ENCODE measurements at regions not wholly inside any gene's neighbourhood (a gene's known extent, or its start where the extent isn't known, plus 50 kb on each side); places are given as distances from the start of the nearest gene placed in this dataset.
"Not testable (repeated sequence)": the region's sequence is repeated elsewhere in the genome, so short reads cannot be mapped to it uniquely, and the experiment has no call there.

- RAD21 ChIA-PET (ENCODE audit: unreplicated experiment); H3K27me3 ChIP-seq (replicated peaks in 1 of 2; ENCODE audit: control insufficient read depth in 2 of 2, insufficient read depth in 2 of 2, low read length in 1 of 2); H3K9me3 ChIP-seq (replicated peaks; ENCODE audit: control insufficient read depth, insufficient read depth, low read length); SMC1A ChIA-PET (ENCODE audit: uncharacterized antibody, unreplicated experiment); H4K20me1 ChIP-seq (ENCODE audit: control insufficient read depth, insufficient read depth); H2AFZ ChIP-seq (ENCODE audit: control insufficient read depth, low read depth, low read length); H3K4me1 ChIP-seq (ENCODE audit: control insufficient read depth, insufficient read depth, low read length); BruUV-seq (replicated peaks); ATAC-seq; intact Hi-C loops (cut with micrococcal nuclease; ENCODE audit: unreplicated experiment); H3K4me3 ChIP-seq; H3K36me3 ChIP-seq (ENCODE audit: control insufficient read depth in 2 of 2, insufficient read depth in 2 of 2, low read length in 1 of 2); H3K4me2 ChIP-seq (ENCODE audit: control insufficient read depth, insufficient read depth); H3K79me2 ChIP-seq (ENCODE audit: control insufficient read depth, insufficient read depth, low read length); CTCF ChIA-PET; POLR2A ChIA-PET; DNase-seq (ENCODE audit: low read depth, low spot score); in situ Hi-C loops (cut with MboI); H3K27ac ChIP-seq (ENCODE audit: control insufficient read depth, insufficient read depth); H3K9ac ChIP-seq (ENCODE audit: control insufficient read depth, insufficient read depth, low read length): not testable (repeated sequence)
- WGBS (ENCODE audit: insufficient coverage, insufficient replicate concordance, low lambda C conversion rate, missing lambda C conversion rate) = no CpG with 5 or more reads among the region's 3 CpGs
- FAIRE-seq = peak; percentile 56
Measured at GRCh38 chr2:89106369-89107019, 415.0 kb downstream of the RPIA start.

GRCh38 chr2:89112434-89112833 lies 421.0 kb downstream of the RPIA start:
- ATAC-seq; H3K9ac ChIP-seq (ENCODE audit: control insufficient read depth, insufficient read depth, low read length); CTCF ChIA-PET; H3K79me2 ChIP-seq (ENCODE audit: control insufficient read depth, insufficient read depth, low read length); in situ Hi-C loops (cut with MboI); RAD21 ChIA-PET (ENCODE audit: unreplicated experiment); H3K4me2 ChIP-seq (ENCODE audit: control insufficient read depth, insufficient read depth); H3K4me1 ChIP-seq (ENCODE audit: control insufficient read depth, insufficient read depth, low read length); H3K36me3 ChIP-seq (ENCODE audit: control insufficient read depth in 2 of 2, insufficient read depth in 2 of 2, low read length in 1 of 2); H3K4me3 ChIP-seq; BruUV-seq (replicated peaks); FAIRE-seq; H3K27ac ChIP-seq (ENCODE audit: control insufficient read depth, insufficient read depth); H2AFZ ChIP-seq (ENCODE audit: control insufficient read depth, low read depth, low read length); H3K9me3 ChIP-seq (replicated peaks; ENCODE audit: control insufficient read depth, insufficient read depth, low read length); SMC1A ChIA-PET (ENCODE audit: uncharacterized antibody, unreplicated experiment); H3K27me3 ChIP-seq (replicated peaks in 1 of 2; ENCODE audit: control insufficient read depth in 2 of 2, insufficient read depth in 2 of 2, low read length in 1 of 2); POLR2A ChIA-PET; H4K20me1 ChIP-seq (ENCODE audit: control insufficient read depth, insufficient read depth); DNase-seq (ENCODE audit: low read depth, low spot score); intact Hi-C loops (cut with micrococcal nuclease; ENCODE audit: unreplicated experiment): not testable (repeated sequence)
- WGBS (ENCODE audit: insufficient coverage, insufficient replicate concordance, low lambda C conversion rate, missing lambda C conversion rate) = 0% methylated on average over 1 of the region's 1 CpG
- TF ChIP-seq CTCF (IDR thresholded peaks at IDR 0.05 in 2 of 3, conservative IDR thresholded peaks at IDR 0.05 in 1 of 3; ENCODE audit: control insufficient read depth in 2 of 3, extremely low read depth in 1 of 3, insufficient read depth in 1 of 3, low read depth in 3 of 3, low read length in 3 of 3) = peak in 1 of 3 experiments; percentile 7; a peak in 1 of 6 replicates

- RAD21 ChIA-PET (ENCODE audit: unreplicated experiment); H3K27me3 ChIP-seq (replicated peaks in 1 of 2; ENCODE audit: control insufficient read depth in 2 of 2, insufficient read depth in 2 of 2, low read length in 1 of 2); intact Hi-C loops (cut with micrococcal nuclease; ENCODE audit: unreplicated experiment); H3K4me3 ChIP-seq; POLR2A ChIA-PET; H3K36me3 ChIP-seq (ENCODE audit: control insufficient read depth in 2 of 2, insufficient read depth in 2 of 2, low read length in 1 of 2); H3K9ac ChIP-seq (ENCODE audit: control insufficient read depth, insufficient read depth, low read length); H3K9me3 ChIP-seq (replicated peaks; ENCODE audit: control insufficient read depth, insufficient read depth, low read length); DNase-seq (ENCODE audit: low read depth, low spot score); H3K79me2 ChIP-seq (ENCODE audit: control insufficient read depth, insufficient read depth, low read length); H2AFZ ChIP-seq (ENCODE audit: control insufficient read depth, low read depth, low read length); H4K20me1 ChIP-seq (ENCODE audit: control insufficient read depth, insufficient read depth); SMC1A ChIA-PET (ENCODE audit: uncharacterized antibody, unreplicated experiment); BruUV-seq (replicated peaks); H3K27ac ChIP-seq (ENCODE audit: control insufficient read depth, insufficient read depth); in situ Hi-C loops (cut with MboI); FAIRE-seq; CTCF ChIA-PET; H3K4me1 ChIP-seq (ENCODE audit: control insufficient read depth, insufficient read depth, low read length); H3K4me2 ChIP-seq (ENCODE audit: control insufficient read depth, insufficient read depth); ATAC-seq: not testable (repeated sequence)
Measured at GRCh38 chr2:89113286-89113685, 421.8 kb downstream of the RPIA start.

- intact Hi-C loops (cut with micrococcal nuclease; ENCODE audit: unreplicated experiment); BruUV-seq (replicated peaks); H3K9ac ChIP-seq (ENCODE audit: control insufficient read depth, insufficient read depth, low read length); H3K79me2 ChIP-seq (ENCODE audit: control insufficient read depth, insufficient read depth, low read length); in situ Hi-C loops (cut with MboI); CTCF ChIA-PET; H3K4me2 ChIP-seq (ENCODE audit: control insufficient read depth, insufficient read depth); H3K27ac ChIP-seq (ENCODE audit: control insufficient read depth, insufficient read depth); H3K27me3 ChIP-seq (replicated peaks in 1 of 2; ENCODE audit: control insufficient read depth in 2 of 2, insufficient read depth in 2 of 2, low read length in 1 of 2); H4K20me1 ChIP-seq (ENCODE audit: control insufficient read depth, insufficient read depth); POLR2A ChIA-PET; ATAC-seq; H3K4me1 ChIP-seq (ENCODE audit: control insufficient read depth, insufficient read depth, low read length); H3K36me3 ChIP-seq (ENCODE audit: control insufficient read depth in 2 of 2, insufficient read depth in 2 of 2, low read length in 1 of 2); DNase-seq (ENCODE audit: low read depth, low spot score); H3K4me3 ChIP-seq; H3K9me3 ChIP-seq (replicated peaks; ENCODE audit: control insufficient read depth, insufficient read depth, low read length); H2AFZ ChIP-seq (ENCODE audit: control insufficient read depth, low read depth, low read length); RAD21 ChIA-PET (ENCODE audit: unreplicated experiment); SMC1A ChIA-PET (ENCODE audit: uncharacterized antibody, unreplicated experiment): not testable (repeated sequence)
- peak; percentile 7 for FAIRE-seq
Measured at GRCh38 chr2:89129440-89129839, 438.0 kb downstream of the RPIA start.
